ENCODE measurements at regions not wholly inside any gene's neighbourhood (a gene's known extent, or its start where the extent isn't known, plus 50 kb on each side); places are given as distances from the start of the nearest gene placed in this dataset.
"Not testable (repeated sequence)": the region's sequence is repeated elsewhere in the genome, so short reads cannot be mapped to it uniquely, and the experiment has no call there.

DNA sequence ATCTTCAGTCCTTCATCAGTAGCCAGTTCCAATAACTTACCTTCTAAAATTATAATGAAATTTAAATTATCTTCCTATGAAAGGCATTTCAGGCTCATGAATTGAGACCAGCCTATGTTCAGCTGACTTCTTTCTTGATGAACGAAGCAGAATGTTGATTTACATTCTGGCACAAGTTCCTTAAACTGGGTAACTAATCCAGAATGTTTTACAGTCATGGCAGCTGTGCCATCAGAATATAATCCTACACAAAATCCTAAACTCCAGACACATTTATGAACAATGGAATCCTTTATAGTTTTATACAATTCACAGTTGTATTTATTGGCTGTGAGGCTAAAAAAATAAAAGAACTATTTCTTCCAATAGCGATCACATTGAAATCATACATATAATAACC, 97.3 kb upstream of the CPM start:
- DNase-seq = no peak

DNA sequence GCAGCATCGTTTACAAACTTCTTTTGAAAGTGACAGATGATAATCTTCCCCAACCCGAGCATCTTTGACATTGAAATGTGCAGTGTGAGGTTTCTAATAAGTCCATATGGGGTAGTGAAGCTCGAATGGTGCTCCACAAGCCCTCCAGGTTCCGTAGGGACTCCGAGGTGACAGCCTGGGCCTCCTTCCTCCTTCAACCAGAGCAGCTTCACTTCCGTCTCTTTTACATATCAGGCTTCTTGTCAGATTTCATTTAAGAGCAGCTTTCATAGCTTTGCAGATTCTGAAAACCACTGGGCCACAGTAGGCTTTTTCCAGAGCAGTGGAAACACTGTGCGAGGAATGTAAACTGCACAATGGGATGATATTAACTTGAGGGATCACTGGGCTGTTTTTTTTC, 103.6 kb upstream of the CPM start:
- DNase-seq = no peak

- no peak for DNase-seq
These were observed 104.0 kb upstream of the CPM start for GRCh38 chr12:69036999-69037398.

GRCh38 chr12:69039911-69040310, 106.9 kb upstream of the CPM start:
- no peak for DNase-seq

DNA sequence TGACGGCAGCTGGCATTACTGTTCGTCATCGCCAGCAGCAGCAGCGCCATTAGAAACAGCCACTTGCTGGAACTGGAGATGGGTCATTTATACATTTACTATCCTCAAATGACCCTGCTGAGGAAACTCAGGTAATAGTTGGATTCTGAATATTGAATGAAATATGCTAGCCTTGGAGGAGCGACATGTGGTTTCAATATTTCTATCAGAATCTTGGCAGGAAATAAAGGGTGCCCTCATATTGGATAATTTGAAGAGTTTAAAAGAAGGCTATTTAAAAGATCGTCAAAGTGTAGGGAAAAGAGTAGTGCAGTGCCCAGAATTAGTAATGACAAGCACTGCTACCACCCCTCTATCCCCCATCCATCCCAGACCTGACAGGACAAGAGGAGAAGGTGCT, 109.6 kb upstream of the CPM start:
- DNase-seq = no peak

- no peak for DNase-seq
These were observed 110.0 kb upstream of the CPM start for GRCh38 chr12:69042970-69043369.

DNA sequence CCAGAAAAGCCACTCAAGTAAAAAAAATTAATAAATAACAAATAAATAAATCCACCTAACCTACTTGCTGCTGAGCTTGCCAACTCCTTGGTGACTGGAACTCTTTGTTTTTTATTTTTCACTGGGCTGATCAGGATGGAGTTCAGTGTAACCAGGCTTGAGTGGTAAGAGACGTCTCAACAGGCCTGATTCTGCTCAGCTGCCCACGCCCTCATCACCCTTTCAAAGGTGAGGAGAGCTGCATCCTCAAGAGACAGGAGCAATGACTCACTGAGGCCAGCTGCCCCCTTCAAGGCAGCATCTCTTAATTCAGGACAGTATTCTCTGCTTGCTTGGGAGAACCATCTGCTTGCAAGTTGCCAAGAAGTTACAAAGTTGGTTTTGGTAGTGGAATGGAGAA, 111.9 kb upstream of the CPM start:
- DNase-seq = no peak

DNA sequence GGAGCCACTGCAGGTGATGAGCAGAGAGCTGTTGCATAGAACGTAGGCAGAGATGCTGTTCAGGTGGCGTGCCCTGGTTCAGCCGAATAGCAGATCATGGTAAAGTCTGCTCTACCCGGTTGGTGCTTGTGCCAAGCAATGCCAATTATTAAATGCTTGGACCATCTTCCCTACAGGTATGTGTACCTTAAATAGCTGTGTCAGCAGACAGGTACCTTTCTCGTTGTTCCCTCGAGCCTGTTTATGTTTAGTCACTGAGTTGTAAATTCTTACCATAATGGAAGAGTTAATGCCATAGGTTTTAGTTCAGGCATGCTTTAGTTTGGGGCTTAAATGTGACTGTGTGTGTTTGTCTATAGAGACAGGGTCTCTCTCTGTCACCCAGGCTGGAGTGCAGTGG, 112.5 kb upstream of the CPM start:
- DNase-seq = no peak

DNA sequence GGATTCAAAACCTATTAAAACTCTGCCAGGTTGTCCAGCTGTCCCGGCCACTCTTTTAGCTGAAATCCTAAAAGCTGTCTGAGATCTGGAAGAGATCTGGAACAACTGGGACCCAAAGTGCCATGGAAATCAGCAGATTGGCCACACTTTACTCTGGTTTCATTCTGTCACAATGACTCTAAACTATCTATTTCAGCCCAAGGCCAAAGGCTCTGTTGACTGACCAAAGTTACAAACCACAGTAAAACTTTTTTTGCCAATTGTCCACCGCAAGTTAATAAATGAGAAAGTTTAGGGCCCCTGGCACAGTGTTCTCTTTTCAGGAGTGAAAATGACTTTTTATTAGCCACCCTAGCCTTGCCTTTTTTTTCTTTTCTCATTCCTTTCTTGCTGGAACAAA, 113.4 kb upstream of the CPM start:
- DNase-seq = no peak

GRCh38 chr12:69046920-69047319, 113.9 kb upstream of the CPM start:
- no peak for DNase-seq

DNA sequence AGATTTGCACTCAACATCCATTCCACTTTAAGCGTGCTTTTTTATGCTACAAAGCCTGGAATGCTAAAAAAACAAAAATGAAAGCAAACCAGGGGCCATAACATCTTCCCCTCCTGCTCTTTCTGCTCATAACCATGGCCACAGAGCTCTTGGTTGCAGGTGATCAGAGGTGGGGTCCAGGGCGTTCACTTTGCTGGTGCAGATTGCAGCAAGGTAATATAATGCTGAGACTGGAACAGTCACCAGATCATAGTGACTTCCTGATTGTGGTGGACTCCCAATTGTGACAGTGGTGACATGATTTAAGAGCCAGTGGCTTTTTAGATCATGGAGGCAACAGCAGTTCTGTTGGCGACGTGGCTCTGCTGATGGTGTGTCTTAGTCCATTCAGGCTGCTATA, 115.0 kb upstream of the CPM start:
- DNase-seq = no peak

- not testable (repeated sequence) for DNase-seq
These were observed 116.9 kb upstream of the CPM start for GRCh38 chr12:69049855-69050254.

DNA sequence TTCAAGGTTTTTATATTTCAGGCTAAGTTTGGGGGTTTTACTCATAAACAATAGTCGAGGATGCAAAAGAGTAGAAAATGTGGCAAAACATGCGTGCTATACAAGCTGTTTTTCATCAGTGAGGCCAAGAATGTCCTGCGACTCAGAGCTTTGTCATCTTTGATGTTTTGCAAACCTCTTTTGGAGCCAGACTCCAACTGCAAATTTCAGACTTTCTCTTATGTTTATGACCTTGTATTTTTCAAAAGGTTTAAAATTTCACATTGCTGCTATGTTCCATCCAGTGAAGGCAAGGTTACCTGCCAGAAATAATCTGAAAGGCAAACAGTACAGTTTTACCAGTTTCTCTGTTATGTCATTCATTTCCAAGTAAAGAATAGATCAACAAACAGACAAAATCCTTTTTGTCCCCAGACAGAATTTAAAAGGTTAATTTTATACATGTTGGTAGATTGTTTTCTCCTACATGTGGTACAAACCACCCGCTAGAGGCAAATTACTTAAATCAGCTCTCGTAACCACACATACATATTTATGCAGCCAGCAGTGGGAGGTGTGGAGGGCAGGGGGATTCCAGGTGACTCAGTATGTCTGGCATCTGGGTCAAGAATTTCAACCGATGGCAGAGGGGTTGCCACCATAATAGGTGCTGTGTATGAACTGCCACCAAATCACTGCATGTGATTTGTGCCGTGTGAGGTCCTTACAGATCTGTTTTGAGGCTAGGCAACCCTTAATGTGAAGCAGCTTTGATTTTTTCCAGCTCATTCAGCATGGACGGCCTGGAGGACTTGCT, 119.8 kb upstream of the CPM start:
- DNase-seq = no peak

GRCh38 chr12:69054343-69055056, 121.5 kb upstream of the CPM start:
- no peak for DNase-seq

- no peak for DNase-seq
These were observed 122.3 kb upstream of the CPM start for GRCh38 chr12:69055280-69055679.

DNA sequence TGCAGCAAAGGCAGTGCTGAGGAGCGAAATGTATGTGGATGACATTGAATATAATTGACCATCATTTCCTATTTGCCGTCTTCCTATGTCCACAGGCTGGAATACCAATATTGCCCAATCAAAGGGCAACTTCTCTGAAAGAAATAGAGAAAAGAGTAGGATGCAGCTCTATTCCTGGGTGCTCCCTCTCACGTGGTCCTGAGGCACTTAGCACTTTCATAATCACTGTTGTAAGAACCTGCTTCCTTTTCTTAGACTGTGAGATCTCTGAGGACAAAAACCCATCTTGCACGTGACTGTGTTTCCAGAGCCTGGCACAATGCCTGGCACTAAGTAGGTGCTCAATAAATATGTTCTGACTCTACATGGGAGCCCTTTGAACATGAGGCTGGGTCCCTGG, 122.7 kb upstream of the CPM start:
- no peak for DNase-seq

DNA sequence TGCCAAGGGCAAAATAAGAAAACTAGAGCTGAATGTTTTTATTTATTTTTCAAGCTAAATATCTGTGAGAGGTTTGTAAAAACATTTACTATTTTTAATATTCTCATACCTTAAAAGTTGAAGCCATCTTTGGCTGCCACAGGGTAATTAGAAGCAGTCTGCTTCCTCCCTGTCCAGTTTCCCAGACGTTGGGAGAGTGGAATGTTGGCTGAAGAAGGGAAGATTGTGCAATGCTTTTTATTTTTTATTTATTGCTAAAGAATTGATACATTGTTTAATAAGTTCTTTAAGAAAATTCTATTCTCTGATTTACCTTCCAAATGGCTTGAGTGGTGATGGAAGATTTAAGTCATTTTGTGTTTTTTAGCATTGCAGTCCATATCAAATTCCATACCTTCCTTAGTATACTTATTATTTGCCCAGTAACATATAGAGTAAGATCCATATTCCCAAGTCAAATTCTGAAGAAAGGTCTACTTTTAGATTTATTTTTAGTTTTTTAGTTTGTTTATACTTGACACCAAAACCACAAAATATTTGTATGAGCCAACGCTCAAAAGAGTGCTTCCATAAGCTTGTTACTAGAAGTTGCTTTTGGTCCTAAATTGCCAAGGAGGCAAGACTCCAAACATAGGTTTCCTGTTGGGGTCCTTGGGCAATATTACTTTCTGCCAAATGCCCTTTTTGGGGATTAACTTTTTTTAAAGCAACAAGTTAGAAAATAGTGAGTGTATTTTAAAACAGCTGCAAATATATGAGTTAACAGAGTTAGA, 124.0 kb upstream of the CPM start:
- DNase-seq = no peak

- no peak for DNase-seq
These were observed 124.8 kb upstream of the CPM start for GRCh38 chr12:69057742-69058141.

DNA sequence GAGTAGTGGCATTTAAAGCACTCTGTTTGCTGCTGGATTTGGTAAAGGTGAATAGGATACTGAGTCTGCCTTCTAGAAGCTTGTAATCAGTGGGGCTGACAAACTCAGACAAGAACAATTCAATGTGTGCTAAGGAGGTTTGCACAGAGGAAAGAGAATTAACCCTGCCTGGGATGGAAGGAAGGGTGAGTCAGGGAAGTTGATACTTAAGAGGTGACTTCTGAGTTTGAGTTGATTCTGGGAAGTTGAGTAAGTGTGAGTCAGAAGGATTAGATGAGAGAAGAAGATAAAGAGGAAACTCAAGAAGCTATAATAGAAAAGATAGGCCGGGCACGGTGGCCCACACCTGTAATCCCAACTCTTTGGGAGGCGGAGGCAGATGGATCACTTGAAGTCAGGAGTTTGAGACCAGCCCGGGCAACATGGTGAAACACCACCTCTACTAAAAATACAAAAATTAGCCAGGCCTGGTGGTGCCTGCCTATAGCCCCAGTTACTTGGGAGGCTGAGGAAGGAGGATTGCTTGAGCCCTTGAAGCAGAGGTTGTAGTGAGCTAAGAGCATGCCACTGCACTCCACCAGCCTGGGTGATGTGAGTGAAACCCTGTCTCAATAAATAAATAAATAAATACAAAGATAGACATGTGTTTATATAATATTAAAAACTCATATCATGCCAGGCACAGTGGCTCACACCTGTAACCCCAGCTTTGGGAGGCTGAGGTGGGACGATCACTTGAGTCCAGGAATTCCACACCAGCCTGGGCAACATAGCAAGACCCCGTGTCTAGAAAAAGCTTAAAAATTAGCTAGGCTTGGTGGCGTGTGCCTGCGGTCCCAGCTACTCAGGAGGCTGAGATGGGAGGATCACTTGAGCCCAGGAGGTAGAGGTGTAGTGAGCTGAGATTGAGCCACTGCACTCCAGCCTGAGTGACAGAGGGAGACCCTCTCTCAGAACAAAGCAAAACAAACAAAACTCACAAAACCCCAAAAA, 126.8 kb upstream of the CPM start:
- DNase-seq = no peak

- DNase-seq = no peak
These were observed 128.6 kb upstream of the CPM start for GRCh38 chr12:69061574-69061973.

- DNase-seq = no peak
These were observed 129.8 kb upstream of the CPM start for GRCh38 chr12:69062621-69063237.
